ENCODE measurements at regions not wholly inside any gene's neighbourhood (a gene's known extent, or its start where the extent isn't known, plus 50 kb on each side); places are given as distances from the start of the nearest gene placed in this dataset.
A peak's percentile ranks its signal among the peaks of the same experiment; 100 is the strongest.

DNA sequence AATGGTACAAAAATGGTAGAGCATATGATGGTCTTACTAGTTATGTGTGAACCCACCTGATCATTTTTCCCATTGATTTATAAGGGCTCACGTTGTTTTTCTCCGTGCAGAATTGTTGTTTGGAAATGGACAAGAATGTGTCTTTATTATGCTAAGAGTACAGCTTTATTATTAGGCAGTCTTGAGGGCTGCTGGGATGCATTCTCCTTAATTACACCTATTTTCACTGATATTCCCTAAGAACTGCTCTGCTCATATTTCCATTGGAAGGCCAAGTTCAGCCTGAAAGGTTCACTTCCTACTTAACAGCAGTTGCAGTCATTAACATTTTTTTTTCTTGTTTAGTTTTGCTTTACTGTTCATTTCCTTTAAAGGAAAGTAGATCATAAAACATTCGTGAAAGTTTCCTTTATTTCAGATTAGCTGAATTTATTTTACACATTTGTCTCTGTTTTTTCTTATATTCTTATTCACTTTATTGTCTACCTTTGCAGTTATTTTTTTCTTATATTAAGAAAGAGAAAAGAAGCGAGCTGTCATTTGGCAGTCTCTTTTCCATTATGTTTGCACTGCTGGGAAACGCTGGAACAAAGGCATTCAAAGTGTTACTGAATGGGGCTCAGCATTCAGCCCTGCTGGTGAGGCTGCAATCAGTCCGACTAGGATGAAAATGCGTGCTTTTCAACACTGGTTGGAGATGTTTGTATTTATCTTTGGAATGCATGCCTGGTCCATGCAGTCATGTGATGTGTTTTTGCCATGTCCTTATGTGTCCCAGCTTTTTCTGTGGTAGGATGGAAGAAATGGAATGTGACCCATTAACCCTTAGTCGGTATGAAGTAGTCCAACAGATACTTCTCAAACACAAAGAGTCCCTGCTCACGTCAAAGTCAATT, 602.7 kb upstream of the ZNF608 start:
- Mint-ChIP-seq H3K9me3 (no peaks in the 10 kb centered on the region), H3K4me3 (no peak overlapping the region), H3K36me3 (ENCODE audit: low read depth) (no peaks in the 10 kb centered on the region), H3K27ac (no peak overlapping the region), H3K27me3 (ENCODE audit: insufficient read depth) (0 out of 2 replicates have a peak, but pooled peaks cover 2% of the 10 kb centered on the region), H3K4me1 (ENCODE audit: low read depth) (no peaks in the 10 kb centered on the region)
- TF ChIP-seq, protein P1, sequence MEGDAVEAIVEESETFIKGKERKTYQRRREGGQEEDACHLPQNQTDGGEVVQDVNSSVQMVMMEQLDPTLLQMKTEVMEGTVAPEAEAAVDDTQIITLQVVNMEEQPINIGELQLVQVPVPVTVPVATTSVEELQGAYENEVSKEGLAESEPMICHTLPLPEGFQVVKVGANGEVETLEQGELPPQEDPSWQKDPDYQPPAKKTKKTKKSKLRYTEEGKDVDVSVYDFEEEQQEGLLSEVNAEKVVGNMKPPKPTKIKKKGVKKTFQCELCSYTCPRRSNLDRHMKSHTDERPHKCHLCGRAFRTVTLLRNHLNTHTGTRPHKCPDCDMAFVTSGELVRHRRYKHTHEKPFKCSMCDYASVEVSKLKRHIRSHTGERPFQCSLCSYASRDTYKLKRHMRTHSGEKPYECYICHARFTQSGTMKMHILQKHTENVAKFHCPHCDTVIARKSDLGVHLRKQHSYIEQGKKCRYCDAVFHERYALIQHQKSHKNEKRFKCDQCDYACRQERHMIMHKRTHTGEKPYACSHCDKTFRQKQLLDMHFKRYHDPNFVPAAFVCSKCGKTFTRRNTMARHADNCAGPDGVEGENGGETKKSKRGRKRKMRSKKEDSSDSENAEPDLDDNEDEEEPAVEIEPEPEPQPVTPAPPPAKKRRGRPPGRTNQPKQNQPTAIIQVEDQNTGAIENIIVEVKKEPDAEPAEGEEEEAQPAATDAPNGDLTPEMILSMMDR (IDR thresholded peaks at IDR 0.05): no peak
- no peak for DNase-seq

DNA sequence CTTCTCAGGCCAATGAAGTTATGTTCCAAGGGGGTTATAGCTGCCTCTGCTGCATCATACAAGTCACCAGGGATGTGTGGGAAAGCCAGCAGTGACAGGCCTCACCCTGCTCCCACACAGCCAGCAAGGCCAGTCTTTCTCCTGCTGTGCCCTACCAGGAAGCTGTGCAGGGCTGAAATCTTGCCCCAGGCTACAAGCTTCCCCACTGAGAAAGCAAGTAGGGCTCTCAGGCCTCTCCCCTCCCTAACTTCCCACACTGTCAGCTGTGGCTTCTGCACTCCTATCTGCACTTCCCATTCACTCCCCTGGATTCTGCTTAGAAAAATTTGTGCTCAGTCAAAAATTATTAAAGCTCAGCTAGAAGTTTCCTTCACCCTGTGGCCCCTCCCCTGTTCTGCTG, 611.2 kb upstream of the ZNF608 start:
- TF ChIP-seq, protein P1 (IDR thresholded peaks at IDR 0.05): no peak
- Mint-ChIP-seq H3K27ac (no peak overlapping the region), H3K9me3 (peaks cover 10% of the 10 kb centered on the region; the same call in 1 of the 2 replicates), H3K4me3 (no peak overlapping the region), H3K36me3 (ENCODE audit: low read depth) (peaks cover 7% of the 10 kb centered on the region; the same call in 1 of the 2 replicates), H3K27me3 (ENCODE audit: insufficient read depth) (peaks cover 3% of the 10 kb centered on the region; the same call in 1 of the 2 replicates), H3K4me1 (ENCODE audit: low read depth) (no peaks in the 10 kb centered on the region)
- DNase-seq: no peak

DNA sequence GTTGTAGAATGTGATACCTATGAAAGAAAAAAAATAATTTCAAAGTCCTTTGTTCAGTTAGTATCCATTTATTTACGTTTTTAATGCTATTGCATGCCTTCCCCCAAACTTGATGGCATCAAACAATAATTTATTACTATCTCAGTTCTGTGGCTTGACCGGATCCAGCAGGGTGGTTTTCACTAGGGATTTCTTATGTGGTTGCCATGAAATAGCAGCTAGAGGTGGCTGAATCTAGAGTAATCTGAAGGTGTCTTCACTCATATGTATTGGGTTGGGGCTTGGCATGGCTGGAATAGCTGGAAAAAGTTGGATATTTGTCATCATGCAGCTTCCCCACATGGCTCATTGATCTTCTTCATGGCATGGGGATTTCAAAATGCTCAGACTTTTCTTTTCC, 619.3 kb upstream of the ZNF608 start:
- Mint-ChIP-seq H3K4me1 (ENCODE audit: low read depth) (peaks cover 6% of the 10 kb centered on the region), H3K9me3 (no peaks in the 10 kb centered on the region), H3K27me3 (ENCODE audit: insufficient read depth) (peaks cover 1% of the 10 kb centered on the region; the same call in 1 of the 2 replicates), H3K27ac (no peak overlapping the region), H3K36me3 (ENCODE audit: low read depth) (no peaks in the 10 kb centered on the region), H3K4me3 (no peak overlapping the region)
- TF ChIP-seq, protein P1 (IDR thresholded peaks at IDR 0.05): no peak
- DNase-seq: no peak

DNA sequence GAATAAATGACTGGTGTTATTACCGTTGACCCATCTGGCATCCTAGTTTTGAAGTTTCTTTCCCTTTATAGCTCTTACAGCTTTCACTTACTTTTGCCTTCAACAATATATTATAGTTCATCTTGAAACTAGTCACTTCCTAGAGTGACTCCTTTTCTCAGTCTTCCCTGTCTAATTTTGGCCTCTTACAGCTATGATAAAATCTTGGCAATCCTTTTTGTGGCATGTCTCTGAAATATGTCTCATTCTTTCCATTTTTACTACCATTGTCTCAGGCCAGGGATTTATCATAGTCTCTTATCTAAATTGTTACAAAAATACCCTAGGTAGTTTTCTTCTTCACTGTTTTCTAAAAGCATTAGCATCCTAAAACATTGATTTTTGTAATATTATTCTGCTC, 621.3 kb upstream of the ZNF608 start:
- H3K27ac Mint-ChIP-seq: no peak overlapping the region
- peak; percentile 6 for DNase-seq
- H3K4me1 Mint-ChIP-seq (ENCODE audit: low read depth): peaks cover 6% of the 10 kb centered on the region
- no peaks in the 10 kb centered on the region for H3K36me3 Mint-ChIP-seq (ENCODE audit: low read depth)
- H3K27me3 Mint-ChIP-seq (ENCODE audit: insufficient read depth): peaks cover 1% of the 10 kb centered on the region; the same call in 1 of the 2 replicates
- no peaks in the 10 kb centered on the region for H3K9me3 Mint-ChIP-seq
- TF ChIP-seq, protein P1 (IDR thresholded peaks at IDR 0.05): no peak
- H3K4me3 Mint-ChIP-seq: no peak overlapping the region

DNA sequence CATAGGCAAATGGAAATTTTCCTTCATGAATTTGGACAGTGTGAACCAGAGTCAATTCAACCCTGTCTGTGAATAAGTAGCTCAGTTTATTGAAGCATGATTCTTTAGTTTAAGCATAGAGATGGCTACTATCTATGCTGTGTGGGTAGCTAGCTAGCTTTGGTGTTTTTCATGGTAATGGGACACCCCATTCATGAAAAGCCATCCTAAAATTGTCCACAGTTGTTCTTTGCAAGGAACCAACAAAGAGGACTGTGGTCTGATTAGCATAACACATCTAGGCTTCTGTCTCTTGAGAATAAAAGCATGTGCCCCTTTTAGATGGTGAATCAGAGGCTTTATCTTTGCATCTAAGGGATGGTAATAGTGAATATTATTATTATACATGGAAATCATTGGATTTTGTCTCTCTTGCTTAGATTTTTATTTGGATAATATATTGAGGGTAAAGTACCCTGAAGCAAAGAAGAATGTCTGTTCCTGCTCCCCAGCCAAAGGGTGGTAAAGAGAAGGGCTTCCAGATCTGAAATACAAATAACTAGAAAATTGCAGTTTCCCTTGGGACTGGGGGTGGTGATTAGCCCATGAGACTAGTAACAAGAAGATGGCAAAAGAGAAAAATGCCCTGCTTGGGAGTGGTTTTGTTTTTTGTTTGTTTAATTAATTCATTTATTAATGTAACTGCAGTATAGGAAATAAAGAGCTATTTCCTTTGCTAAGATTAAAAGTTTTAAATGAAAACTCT, 624.2 kb upstream of the ZNF608 start:
- TF ChIP-seq, protein P1 (IDR thresholded peaks at IDR 0.05): no peak
- no peak overlapping the region for H3K4me3 Mint-ChIP-seq
- no peaks in the 10 kb centered on the region for H3K36me3 Mint-ChIP-seq (ENCODE audit: low read depth)
- peaks cover 1% of the 10 kb centered on the region; the same call in 1 of the 2 replicates for H3K27me3 Mint-ChIP-seq (ENCODE audit: insufficient read depth)
- H3K27ac Mint-ChIP-seq: no peak overlapping the region
- peaks cover 14% of the 10 kb centered on the region for H3K4me1 Mint-ChIP-seq (ENCODE audit: low read depth)
- DNase-seq: no peak
- H3K9me3 Mint-ChIP-seq: no peaks in the 10 kb centered on the region

Data from HFFc6 (cell line).